Cardiac muscle cell (in vitro differentiated cells and primary cell): ENCODE measurements at regions not wholly inside any gene's neighbourhood (a gene's known extent, or its start where the extent isn't known, plus 50 kb on each side); places are given as distances from the start of the nearest gene placed in this dataset.
"Not testable (repeated sequence)": the region's sequence is repeated elsewhere in the genome, so short reads cannot be mapped to it uniquely, and the experiment has no call there.

ENCODE experiments used
- DNase-seq, 2 donors: peaks; one replicate each; pipeline versions ENCODE4 v3.0.0 to v3.0.0-alpha.2; 2010 to 2017; ENCODE audit warnings: low read depth in 1 of 2, low spot score in 1 of 2
- H3K27ac ChIP-seq: fragments of 200-600 bp; sonication (generic); 2 replicates; pipeline ENCODE4 v1.5.1; 2016
- H3K27me3 ChIP-seq: fragments of 200-600 bp; sonication (generic); 2 replicates; pipeline ENCODE4 v1.6.0; 2016; ENCODE audit warnings: control low read depth
- H3K36me3 ChIP-seq: fragments of 200-600 bp; sonication (generic); 2 replicates; pipeline ENCODE4 v1.5.1; 2016; ENCODE audit warnings: control low read depth
- H3K4me1 ChIP-seq: fragments of 200-600 bp; sonication (generic); 2 replicates; pipeline ENCODE4 v1.8.1; 2017; ENCODE audit warnings: low read depth, mild to moderate bottlenecking, mixed run types
- H3K4me3 ChIP-seq: fragments of 200-600 bp; sonication (generic); 2 replicates; pipeline ENCODE4 v1.5.1; 2016; ENCODE audit warnings: mild to moderate bottlenecking
- H3K9me3 ChIP-seq: fragments of 200-600 bp; sonication (generic); 2 replicates; pipeline ENCODE4 v1.5.1; 2017; ENCODE audit warnings: low read depth, mild to moderate bottlenecking, control low read depth
- TF ChIP-seq, protein P1 (sequence below): IDR thresholded peaks from 2 replicates; pipeline ENCODE4 v1.5.1; 2012; ENCODE audit warnings: low read depth, mild to moderate bottlenecking, low read length

DNA sequence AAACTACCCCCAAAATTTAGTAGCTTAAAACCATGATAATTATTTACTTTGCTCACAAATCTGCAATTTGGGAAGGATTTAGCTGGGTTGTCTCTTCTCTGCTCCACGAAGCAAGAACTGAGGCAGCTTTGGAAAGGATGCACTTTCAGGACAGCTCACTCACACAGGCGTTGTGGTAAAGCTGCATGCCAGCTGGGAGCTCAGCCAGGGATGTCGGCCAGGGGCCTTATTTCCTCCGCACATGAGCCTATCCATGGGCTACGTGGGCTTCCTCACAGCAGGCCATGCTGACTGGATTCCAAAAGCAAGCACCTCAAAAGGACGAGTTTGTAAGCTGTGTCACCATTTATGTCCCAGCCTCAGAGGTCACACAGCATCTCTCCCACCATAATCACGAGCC, 301.3 kb upstream of the IGF1R start:
- TF ChIP-seq, protein P1, sequence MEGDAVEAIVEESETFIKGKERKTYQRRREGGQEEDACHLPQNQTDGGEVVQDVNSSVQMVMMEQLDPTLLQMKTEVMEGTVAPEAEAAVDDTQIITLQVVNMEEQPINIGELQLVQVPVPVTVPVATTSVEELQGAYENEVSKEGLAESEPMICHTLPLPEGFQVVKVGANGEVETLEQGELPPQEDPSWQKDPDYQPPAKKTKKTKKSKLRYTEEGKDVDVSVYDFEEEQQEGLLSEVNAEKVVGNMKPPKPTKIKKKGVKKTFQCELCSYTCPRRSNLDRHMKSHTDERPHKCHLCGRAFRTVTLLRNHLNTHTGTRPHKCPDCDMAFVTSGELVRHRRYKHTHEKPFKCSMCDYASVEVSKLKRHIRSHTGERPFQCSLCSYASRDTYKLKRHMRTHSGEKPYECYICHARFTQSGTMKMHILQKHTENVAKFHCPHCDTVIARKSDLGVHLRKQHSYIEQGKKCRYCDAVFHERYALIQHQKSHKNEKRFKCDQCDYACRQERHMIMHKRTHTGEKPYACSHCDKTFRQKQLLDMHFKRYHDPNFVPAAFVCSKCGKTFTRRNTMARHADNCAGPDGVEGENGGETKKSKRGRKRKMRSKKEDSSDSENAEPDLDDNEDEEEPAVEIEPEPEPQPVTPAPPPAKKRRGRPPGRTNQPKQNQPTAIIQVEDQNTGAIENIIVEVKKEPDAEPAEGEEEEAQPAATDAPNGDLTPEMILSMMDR = no peak
- Histone ChIP-seq H3K36me3 (no peaks in the 10 kb centered on the region), H3K27ac (no peak overlapping the region), H3K4me1 (no peaks in the 10 kb centered on the region), H3K4me3 (no peak overlapping the region), H3K27me3 (no peaks in the 10 kb centered on the region), H3K9me3 (no peaks in the 10 kb centered on the region)
- DNase-seq = no peak

GRCh38 chr15:98347866-98348265, 300.5 kb upstream of the IGF1R start:
- Histone ChIP-seq H3K27ac (no peak overlapping the region), H3K4me3 (no peak overlapping the region), H3K27me3 (no peaks in the 10 kb centered on the region), H3K36me3 (no peaks in the 10 kb centered on the region), H3K4me1 (no peaks in the 10 kb centered on the region), H3K9me3 (no peaks in the 10 kb centered on the region)
- TF ChIP-seq, protein P1 = no peak
- DNase-seq = no peak

DNA sequence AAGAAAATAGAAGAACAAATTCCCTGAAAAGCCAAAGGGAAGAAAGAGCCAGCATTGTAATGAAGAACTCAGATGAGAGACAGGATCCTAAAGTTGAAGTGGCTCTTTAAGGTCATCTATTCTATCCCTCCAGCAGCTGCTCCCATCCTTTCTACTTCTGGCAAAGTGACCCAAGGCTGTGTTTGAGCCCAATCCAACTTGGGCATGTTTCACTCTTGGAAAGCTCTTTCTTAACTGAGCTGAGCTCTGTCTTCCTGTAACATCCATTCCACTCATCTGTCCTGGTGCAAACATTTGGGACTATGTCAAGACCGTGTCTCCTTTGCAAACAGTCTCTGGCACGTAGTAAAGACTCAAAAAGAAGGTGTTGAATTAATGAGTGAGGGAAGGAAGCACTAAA, 298.1 kb upstream of the IGF1R start:
- H3K4me3 ChIP-seq = no peak overlapping the region
- H3K27me3 ChIP-seq = no peaks in the 10 kb centered on the region
- no peak overlapping the region for H3K27ac ChIP-seq
- H3K4me1 ChIP-seq = no peaks in the 10 kb centered on the region
- TF ChIP-seq, protein P1 = no peak
- DNase-seq = no peak
- H3K36me3 ChIP-seq = no peaks in the 10 kb centered on the region
- H3K9me3 ChIP-seq = no peaks in the 10 kb centered on the region

DNA sequence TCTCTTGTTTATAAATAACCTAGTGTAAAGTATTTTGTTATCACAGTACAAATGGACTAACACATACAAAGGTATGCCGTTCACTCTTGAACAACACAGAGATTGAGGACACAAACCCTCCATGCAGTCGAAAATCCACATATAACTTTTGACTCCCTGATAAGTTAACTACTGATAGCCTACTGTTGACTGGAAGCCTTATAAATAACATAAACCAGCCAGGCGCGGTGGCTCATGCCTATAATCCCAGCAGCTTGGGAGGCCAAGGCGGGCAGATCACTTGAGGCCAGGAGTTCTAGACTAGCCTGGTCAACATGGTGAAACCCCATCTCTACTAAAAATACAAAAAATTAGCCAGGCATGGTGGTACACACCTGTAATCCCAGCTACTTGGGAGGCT, 290.1 kb upstream of the IGF1R start:
- H3K9me3 ChIP-seq, H3K27ac ChIP-seq, H3K27me3 ChIP-seq, H3K36me3 ChIP-seq, H3K4me3 ChIP-seq, DNase-seq, H3K4me1 ChIP-seq: not testable (repeated sequence)

- TF ChIP-seq, protein P1 = no peak
- no peaks in the 10 kb centered on the region for H3K9me3 ChIP-seq
- DNase-seq = no peak
- H3K27ac ChIP-seq = no peak overlapping the region
- no peak overlapping the region for H3K4me3 ChIP-seq
- H3K36me3 ChIP-seq = no peaks in the 10 kb centered on the region
- no peaks in the 10 kb centered on the region for H3K4me1 ChIP-seq
- H3K27me3 ChIP-seq = no peaks in the 10 kb centered on the region
Measured at GRCh38 chr15:98358971-98359370, 289.4 kb upstream of the IGF1R start.

GRCh38 chr15:98363416-98363815, 284.9 kb upstream of the IGF1R start:
- TF ChIP-seq, protein P1 = no peak
- Histone ChIP-seq H3K9me3 (no peaks in the 10 kb centered on the region), H3K27ac (no peak overlapping the region), H3K36me3 (no peaks in the 10 kb centered on the region), H3K4me3 (no peak overlapping the region), H3K4me1 (no peaks in the 10 kb centered on the region), H3K27me3 (no peaks in the 10 kb centered on the region)
- no peak for DNase-seq
